H1 (cell line): ENCODE measurements at regions not wholly inside any gene's neighbourhood (a gene's known extent, or its start where the extent isn't known, plus 50 kb on each side); places are given as distances from the start of the nearest gene placed in this dataset.

Experiments used
- CTCF ChIA-PET: fragments of 300-600 bp; sonication (Branson Sonifier 250); formaldehyde crosslinking; loops from one replicate; lab custom pipeline; 2021; ENCODE audit not compliant: partially characterized antibody; lab: Charles Lee
- POLR2A ChIA-PET: fragments of 300-600 bp; sonication (Branson Sonifier 250); formaldehyde crosslinking; loops from one replicate; lab custom pipeline; 2021; ENCODE audit warnings: inconsistent platforms; ENCODE audit not compliant: partially characterized antibody; lab: Charles Lee
- DNase-seq, 2 experiments: peaks; one replicate each; pipeline versions ENCODE4 v3.0.0 to v3.0.0-alpha.2; 2010 to 2022; ENCODE audit warnings: low spot score in 2 of 2, low read depth in 1 of 2, mixed read lengths in 1 of 2
- FAIRE-seq: peaks from 2 replicates; lab custom pipeline; 2011; peaks lifted over from hg19 to GRCh38; lab: Jason Lieb, UNC
- H2AFZ ChIP-seq: 2 replicates; pipeline ENCODE4 v1.8.1; 2012; ENCODE audit warnings: low read length, inconsistent platforms
- H2AK5ac ChIP-seq: 2 replicates; pipeline ENCODE4 v1.6.1; 2013; ENCODE audit warnings: low read depth, low read length
- H2BK120ac ChIP-seq: replicated peaks from 2 replicates; pipeline ENCODE3; 2013; ENCODE audit warnings: low read depth, low read length, inconsistent platforms
- H2BK12ac ChIP-seq: 2 replicates; pipeline ENCODE4 v1.6.1; 2013; ENCODE audit warnings: low read depth, low read length
- H2BK15ac ChIP-seq: 2 replicates; pipeline ENCODE4 v1.6.1; 2013; ENCODE audit warnings: low read length
- H2BK20ac ChIP-seq: 2 replicates; pipeline ENCODE4 v1.6.1; 2013; ENCODE audit warnings: low read length
- H2BK5ac ChIP-seq: 2 replicates; pipeline ENCODE4 v1.6.1; 2013; ENCODE audit warnings: low read depth, low read length
- H3K14ac ChIP-seq: 2 replicates; pipeline ENCODE4 v1.6.1; 2013; ENCODE audit warnings: inconsistent platforms; ENCODE audit not compliant: insufficient read length
- H3K18ac ChIP-seq: 2 replicates; pipeline ENCODE4 v1.6.1; 2013; ENCODE audit warnings: low read length; ENCODE audit errors: extremely low read depth
- H3K23ac ChIP-seq: 2 replicates; pipeline ENCODE4 v1.6.1; 2013; ENCODE audit warnings: inconsistent platforms; ENCODE audit not compliant: insufficient read length
- H3K23me2 ChIP-seq: 2 replicates; pipeline ENCODE4 v1.6.1; 2013; ENCODE audit warnings: low read depth, low read length
- H3K27ac ChIP-seq: 2 replicates; pipeline ENCODE4 v1.6.1; 2011; ENCODE audit warnings: low read depth, low read length, inconsistent platforms
- H3K27me3 ChIP-seq, 4 experiments: replicated peaks in 1 of 4; 1 replicate in 1 of 4; 2 replicates in 3 of 4; pipeline versions ENCODE4 v1.6.1 to v1.8.1; 2011 to 2013; ENCODE audit warnings: low read length in 3 of 4, mild to moderate bottlenecking in 3 of 4, inconsistent platforms in 2 of 4, mixed read lengths in 2 of 4, moderate library complexity in 1 of 4; ENCODE audit not compliant: control insufficient read depth in 3 of 4, insufficient read depth in 3 of 4; ENCODE audit errors: extremely low read depth in 1 of 4
- H3K36me3 ChIP-seq, 4 experiments: 2 replicates each; pipeline versions ENCODE4 v1.6.1 to v1.8.1; 2011 to 2013; ENCODE audit warnings: mild to moderate bottlenecking in 4 of 4, low read length in 3 of 4, moderate library complexity in 2 of 4, control low read depth in 1 of 4, inconsistent platforms in 1 of 4; ENCODE audit not compliant: insufficient read depth in 4 of 4, control insufficient read depth in 2 of 4
- H3K4ac ChIP-seq: replicated peaks from 2 replicates; pipeline ENCODE3; 2013; ENCODE audit warnings: low read length, low read depth, mixed read lengths, inconsistent platforms; ENCODE audit not compliant: insufficient read length
- H3K4me1 ChIP-seq, 4 experiments: replicated peaks in 1 of 4; 1 replicate in 1 of 4; 2 replicates in 3 of 4; pipeline versions ENCODE4 v1.6.1 to v1.8.1; 2011 to 2013; ENCODE audit warnings: low read length in 3 of 4, inconsistent platforms in 2 of 4, mixed read lengths in 1 of 4; ENCODE audit not compliant: insufficient read depth in 4 of 4, control insufficient read depth in 3 of 4
- H3K4me2 ChIP-seq, 2 experiments: 2 replicates each; pipeline versions ENCODE4 v1.6.1 to v1.8.1; 2011 to 2013; ENCODE audit warnings: low read depth in 2 of 2, low read length in 2 of 2, control low read depth in 1 of 2, inconsistent platforms in 1 of 2, mild to moderate bottlenecking in 1 of 2; ENCODE audit not compliant: insufficient read depth in 1 of 2
- H3K4me3 ChIP-seq, 4 experiments: fragments of 200-600, 300-600 bp in 1 of 4; sonication (generic), shearing (Covaris generic), sonication (Bioruptor Twin) in 1 of 4; 2 replicates each; pipeline versions ENCODE4 v1.5.1 to v1.8.1; 2011 to 2016; ENCODE audit warnings: low read length in 4 of 4, low read depth in 3 of 4, control low read depth in 2 of 4, inconsistent platforms in 2 of 4, mild to moderate bottlenecking in 2 of 4, mixed read lengths in 1 of 4, moderate library complexity in 1 of 4; ENCODE audit not compliant: insufficient read depth in 2 of 4; ENCODE audit errors: extremely low read depth in 1 of 4
- H3K56ac ChIP-seq: replicated peaks from 2 replicates; pipeline ENCODE3; 2013; ENCODE audit warnings: low read depth, mild to moderate bottlenecking, mixed read lengths, low read length, inconsistent platforms; ENCODE audit not compliant: insufficient read length
- H3K79me1 ChIP-seq: 2 replicates; pipeline ENCODE4 v1.6.1; 2013; ENCODE audit warnings: low read depth, low read length, control low read depth
- H3K79me2 ChIP-seq, 2 experiments: 2 replicates each; pipeline versions ENCODE4 v1.6.1 to v1.8.1; 2012 to 2013; ENCODE audit warnings: low read length in 2 of 2, mild to moderate bottlenecking in 2 of 2, inconsistent platforms in 1 of 2; ENCODE audit not compliant: insufficient read depth in 2 of 2, control insufficient read depth in 1 of 2
- H3K9ac ChIP-seq, 4 experiments: replicated peaks in 1 of 4; 1 replicate in 1 of 4; 2 replicates in 3 of 4; pipeline versions ENCODE4 v1.6.1 to v1.8.1; 2011 to 2013; ENCODE audit warnings: low read depth in 3 of 4, low read length in 3 of 4, control low read depth in 2 of 4, mild to moderate bottlenecking in 2 of 4, moderate library complexity in 2 of 4, inconsistent platforms in 1 of 4; ENCODE audit errors: extremely low read depth in 1 of 4
- H3K9me3 ChIP-seq, 2 experiments: 2 replicates each; pipeline versions ENCODE4 v1.6.1 to v1.8.1; 2012 to 2013; ENCODE audit warnings: mild to moderate bottlenecking in 2 of 2, moderate library complexity in 2 of 2, control low read depth in 1 of 2, inconsistent platforms in 1 of 2, low read depth in 1 of 2, low read length in 1 of 2, mixed read lengths in 1 of 2; ENCODE audit not compliant: insufficient read depth in 2 of 2
- H4K20me1 ChIP-seq, 2 experiments: replicated peaks in 1 of 2; 2 replicates each; pipeline versions ENCODE3 to v1.8.1; 2011 to 2013; ENCODE audit warnings: inconsistent platforms in 2 of 2, low read length in 2 of 2, mild to moderate bottlenecking in 1 of 2; ENCODE audit not compliant: insufficient read depth in 2 of 2, control insufficient read depth in 1 of 2
- H4K5ac ChIP-seq: 2 replicates; pipeline ENCODE4 v1.6.1; 2013; ENCODE audit warnings: low read length, low read depth, mixed read lengths, inconsistent platforms; ENCODE audit not compliant: insufficient read length
- H4K8ac ChIP-seq: 2 replicates; pipeline ENCODE4 v1.8.0; 2013; ENCODE audit warnings: mild to moderate bottlenecking, moderate library complexity, low read length, inconsistent platforms; ENCODE audit not compliant: insufficient read depth; ENCODE audit errors: extremely low read depth
- H4K91ac ChIP-seq: replicated peaks from 2 replicates; pipeline ENCODE3; 2013; ENCODE audit warnings: low read length, mixed read lengths, inconsistent platforms; ENCODE audit not compliant: insufficient read length
- HDAC6 ChIP-seq: IDR thresholded peaks from one replicate; pipeline ENCODE4 v1.7.1; 2012; ENCODE audit warnings: low read depth, mild to moderate bottlenecking, inconsistent platforms, low read length, moderate library complexity
- WGBS, 2 experiments: shearing (Covaris generic) in 1 of 2; methylation state at CpG; one replicate each; pipeline versions ENCODE4 v1.1.6 to v1.1.7; 2013 to 2015; ENCODE audit warnings: low lambda C conversion rate in 2 of 2, mixed read lengths in 2 of 2, inconsistent platforms in 1 of 2, low coverage in 1 of 2, missing lambda C conversion rate in 1 of 2; ENCODE audit not compliant: insufficient replicate concordance in 2 of 2, insufficient coverage in 1 of 2, insufficient read length in 1 of 2; ENCODE audit errors: extremely low coverage in 1 of 2, missing lambda C conversion rate in 1 of 2; 5-methylcytosine and 5-hydroxymethylcytosine counted together

- H3K18ac ChIP-seq = no peak overlapping the region
- H3K23ac ChIP-seq = no peak overlapping the region
- no peaks in the 10 kb centered on the region for H3K79me2 ChIP-seq
- H3K36me3 ChIP-seq = no peaks in the 10 kb centered on the region
- H3K14ac ChIP-seq = no peak overlapping the region
- no peak overlapping the region for H2AK5ac ChIP-seq
- H3K4me2 ChIP-seq = no peak overlapping the region
- CTCF ChIA-PET = interaction anchor here (0.8 kb wide), 1 partner anchor 351 kb away, joined by 3 read pairs; no protein-coding TSS in a partner anchor
- no peak for TF ChIP-seq HDAC6
- no peaks in the 10 kb centered on the region for H3K79me1 ChIP-seq
- H3K56ac ChIP-seq = no peak overlapping the region
- no peaks in the 10 kb centered on the region for H3K27me3 ChIP-seq
- no peak overlapping the region for H3K27ac ChIP-seq
- no peak overlapping the region for H4K91ac ChIP-seq
- H3K4me3 ChIP-seq = no peak overlapping the region
- H2BK12ac ChIP-seq = no peak overlapping the region
- H4K8ac ChIP-seq = no peak overlapping the region
- no peak overlapping the region for H2BK15ac ChIP-seq
- no peak overlapping the region for H3K9ac ChIP-seq
- DNase-seq (no peak), FAIRE-seq (no peak)
- POLR2A ChIA-PET = no interaction called here
- H3K23me2 ChIP-seq = no peaks in the 10 kb centered on the region
- H2BK5ac ChIP-seq = no peak overlapping the region
- no peaks in the 10 kb centered on the region for H3K9me3 ChIP-seq
- no peak overlapping the region for H3K4ac ChIP-seq
- H2AFZ ChIP-seq = no peak overlapping the region
- no peak overlapping the region for H2BK20ac ChIP-seq
- WGBS, 2 experiments = 93% methylated on average over 9 of the region's 9 CpGs; no CpG with 5 or more reads in 1 of the 2 experiments
- no peaks in the 10 kb centered on the region; a peak in 1 of 7 replicates for H3K4me1 ChIP-seq
- H4K5ac ChIP-seq = no peak overlapping the region
- no peaks in the 10 kb centered on the region for H4K20me1 ChIP-seq
- no peak overlapping the region for H2BK120ac ChIP-seq
Observed at GRCh38 chr18:10168477-10168876, 254.7 kb downstream of the VAPA start.
